GM12891 (cell line): ENCODE measurements at regions not wholly inside any gene's neighbourhood (a gene's known extent, or its start where the extent isn't known, plus 50 kb on each side); places are given as distances from the start of the nearest gene placed in this dataset.

Experiments
- POLR2A ChIP-seq: IDR thresholded peaks from 2 replicates; pipeline ENCODE4 v1.6.1; 2011; ENCODE audit warnings: low read depth, low read length, control low read depth
- POLR2AphosphoS5 ChIP-seq: IDR thresholded peaks from 2 replicates; pipeline ENCODE4 v1.6.1; 2011; ENCODE audit warnings: low read depth, low read length, control low read depth

GRCh38 chr9:74361508-74361907 lies 135.6 kb upstream of the RORB start:
- TF ChIP-seq POLR2A: no peak
- TF ChIP-seq POLR2AphosphoS5: no peak
